Smooth muscle cell (in vitro differentiated cells): ENCODE measurements at regions not wholly inside any gene's neighbourhood (a gene's known extent, or its start where the extent isn't known, plus 50 kb on each side); places are given as distances from the start of the nearest gene placed in this dataset.

Experiments
- DNase-seq: peaks from one replicate; lab custom pipeline; 2025; ENCODE audit not compliant: unreplicated experiment; lab: John Stamatoyannopoulos, UW
- H2AFZ ChIP-seq: fragments of 200-600 bp; sonication (generic); 2 replicates; pipeline ENCODE4 v1.6.0; 2016; ENCODE audit warnings: antibody characterized with exemption, low read depth, mild to moderate bottlenecking
- H3F3A ChIP-seq: fragments of 200-600 bp; sonication (generic); 2 replicates; pipeline ENCODE4 v1.6.0; 2017; ENCODE audit warnings: antibody characterized with exemption, low read depth
- H3K27ac ChIP-seq: fragments of 200-600 bp; sonication (generic); 2 replicates; pipeline ENCODE4 v1.5.1; 2016; ENCODE audit warnings: low read depth, mild to moderate bottlenecking
- H3K27me3 ChIP-seq: fragments of 200-600 bp; sonication (generic); 2 replicates; pipeline ENCODE4 v1.6.1; 2016; ENCODE audit warnings: low read depth, mild to moderate bottlenecking
- H3K36me3 ChIP-seq: fragments of 200-600 bp; sonication (generic); 2 replicates; pipeline ENCODE4 v1.5.1; 2016; ENCODE audit warnings: low read depth
- H3K4me1 ChIP-seq: fragments of 200-600 bp; sonication (generic); 2 replicates; pipeline ENCODE4 v1.5.1; 2016; ENCODE audit warnings: low read depth
- H3K4me2 ChIP-seq: fragments of 200-600 bp; sonication (generic); 2 replicates; pipeline ENCODE4 v1.6.0; 2016; ENCODE audit warnings: mild to moderate bottlenecking
- H3K4me3 ChIP-seq: fragments of 200-600 bp; sonication (generic); 2 replicates; pipeline ENCODE4 v1.5.1; 2016; ENCODE audit warnings: mild to moderate bottlenecking
- H3K79me2 ChIP-seq: fragments of 200-600 bp; sonication (generic); 2 replicates; pipeline ENCODE4 v1.6.0; 2016; ENCODE audit warnings: low read depth, mild to moderate bottlenecking
- H3K9ac ChIP-seq: fragments of 200-600 bp; sonication (generic); 2 replicates; pipeline ENCODE4 v1.6.0; 2016; ENCODE audit warnings: low read depth
- H3K9me3 ChIP-seq: fragments of 200-600 bp; sonication (generic); replicated peaks from 2 replicates; pipeline ENCODE4 v1.5.1; 2016; ENCODE audit warnings: low read depth
- H4K20me1 ChIP-seq: fragments of 200-600 bp; sonication (generic); 2 replicates; pipeline ENCODE4 v1.6.0; 2016; ENCODE audit warnings: low read depth
- CTCF ChIP-seq: fragments of 200-600 bp; sonication (generic); IDR thresholded peaks from 2 replicates; pipeline ENCODE4 v1.5.1; 2017; ENCODE audit warnings: borderline replicate concordance, mild to moderate bottlenecking, antibody characterized with exemption; ENCODE audit not compliant: insufficient read depth, poor library complexity, severe bottlenecking
- WGBS: methylation state at CpG from one replicate; pipeline ENCODE4 v1.1.7; 2016; ENCODE audit warnings: low lambda C conversion rate; 5-methylcytosine and 5-hydroxymethylcytosine counted together

DNA sequence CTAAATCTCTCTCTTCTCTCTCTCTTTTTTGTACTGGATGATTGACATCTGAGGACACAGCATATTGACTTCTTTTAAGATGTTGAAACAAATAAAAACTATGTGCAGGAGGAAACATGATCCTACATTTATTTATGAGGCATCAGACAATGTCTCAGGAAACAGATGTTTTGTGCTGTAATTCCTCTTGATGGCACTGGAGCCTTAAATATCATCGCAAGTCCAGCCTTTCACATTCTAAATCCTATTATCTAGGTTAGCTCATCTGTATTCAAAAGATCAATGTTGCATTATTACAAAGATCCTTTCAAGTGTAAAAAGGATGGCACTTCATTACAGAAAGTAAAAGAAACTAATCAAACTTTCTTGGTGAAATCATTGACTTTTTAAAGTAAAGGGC is 63.9 kb downstream of the MAT2B start:
- Histone ChIP-seq H3K79me2 (no peaks in the 10 kb centered on the region), H3K27me3 (peaks cover 46% of the 10 kb centered on the region), H3K27ac (no peak overlapping the region), H3K9ac (no peak overlapping the region), H4K20me1 (no peaks in the 10 kb centered on the region), H3K4me1 (peaks cover 11% of the 10 kb centered on the region), H3K9me3 (no peaks in the 10 kb centered on the region), H2AFZ (no peak overlapping the region), H3K36me3 (no peaks in the 10 kb centered on the region), H3F3A (no peaks in the 10 kb centered on the region), H3K4me3 (no peak overlapping the region), H3K4me2 (no peak overlapping the region)
- no peak for TF ChIP-seq CTCF
- DNase-seq = no peak
- WGBS = 67% methylated on average over 1 of the region's 1 CpG

DNA sequence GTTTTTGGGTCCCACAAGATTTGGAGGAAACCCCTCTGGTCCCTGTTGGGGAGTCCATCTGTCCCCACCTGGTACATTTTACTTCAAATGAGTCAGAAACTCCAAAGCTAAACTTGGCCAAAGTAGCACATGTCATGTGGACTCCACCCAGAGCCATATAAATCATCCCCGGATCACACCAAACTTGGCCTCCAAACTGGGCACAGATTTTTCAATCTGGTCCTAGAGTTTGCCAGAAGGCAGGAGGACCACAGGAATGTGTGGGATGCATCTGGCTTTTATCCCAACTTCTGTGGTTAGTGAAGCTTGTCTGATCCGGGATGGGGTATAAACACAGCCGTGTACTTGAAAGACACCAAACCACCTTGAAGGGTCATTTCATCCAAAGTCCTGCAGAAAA is 66.3 kb downstream of the MAT2B start:
- DNase-seq = no peak

DNA sequence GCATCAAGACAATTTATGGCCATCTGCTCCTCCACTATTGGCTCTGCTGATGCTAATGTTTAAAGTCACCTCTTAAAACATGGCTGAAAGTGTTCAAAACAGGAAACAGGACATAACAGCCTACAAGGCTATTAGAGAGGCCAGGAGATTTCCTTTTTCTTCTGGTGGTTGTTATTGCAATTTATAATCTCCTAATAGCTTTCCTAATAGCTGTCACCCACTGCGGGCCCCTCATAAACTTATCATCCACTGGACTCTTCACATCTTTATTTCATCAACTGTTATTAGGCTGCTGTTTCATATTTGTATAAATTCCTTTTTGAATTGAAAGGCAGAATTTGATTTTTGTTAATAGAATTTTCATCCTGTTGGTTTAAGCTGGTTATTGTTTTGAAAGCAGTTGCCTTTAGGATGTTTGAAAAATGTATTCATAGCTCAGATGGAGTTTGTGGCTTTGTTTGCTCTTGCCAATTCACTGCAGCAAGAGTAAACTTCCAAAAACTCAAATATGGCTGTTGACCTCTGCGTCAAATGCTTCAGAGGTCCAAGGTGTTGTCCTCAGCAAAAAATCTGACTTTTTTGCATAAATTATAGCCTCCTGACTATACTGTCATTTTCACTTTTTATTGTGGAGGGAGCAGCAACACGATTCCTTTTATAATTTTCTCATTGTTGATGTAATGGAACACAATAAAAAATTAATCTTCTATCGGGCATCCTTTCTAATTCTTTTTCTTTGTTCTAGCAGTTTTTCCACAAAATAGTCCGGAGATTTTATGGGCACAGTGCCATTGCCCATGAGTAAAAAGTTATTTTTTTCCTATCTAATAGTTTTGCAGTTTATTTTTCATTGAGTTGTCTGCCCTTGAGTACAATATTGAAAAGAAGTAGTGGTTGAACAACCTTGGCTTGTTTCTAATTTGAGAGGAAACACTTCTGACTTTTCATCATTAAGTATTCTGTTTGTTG is 69.3 kb downstream of the MAT2B start:
- WGBS = 87% methylated on average over 5 of the region's 5 CpGs

More for the DNA sequence above, 66.3 kb downstream of the MAT2B start:
- Histone ChIP-seq H3K9ac (no peak overlapping the region), H3K4me2 (no peak overlapping the region), H3K9me3 (no peaks in the 10 kb centered on the region), H3K79me2 (no peaks in the 10 kb centered on the region), H4K20me1 (no peaks in the 10 kb centered on the region), H3K4me1 (no peaks in the 10 kb centered on the region), H2AFZ (no peak overlapping the region), H3F3A (no peaks in the 10 kb centered on the region), H3K4me3 (no peak overlapping the region), H3K27ac (no peak overlapping the region), H3K36me3 (no peaks in the 10 kb centered on the region), H3K27me3 (peaks cover 33% of the 10 kb centered on the region)
- WGBS = 16% methylated on average over 3 of the region's 3 CpGs
- TF ChIP-seq CTCF = no peak

More for the DNA sequence above, 69.3 kb downstream of the MAT2B start:
- Histone ChIP-seq H3K4me1 (no peaks in the 10 kb centered on the region), H3K36me3 (no peaks in the 10 kb centered on the region), H3K27ac (no peak overlapping the region), H3K79me2 (no peaks in the 10 kb centered on the region), H3K4me3 (no peak overlapping the region), H3K27me3 (peaks cover 10% of the 10 kb centered on the region), H3K9me3 (no peaks in the 10 kb centered on the region), H3K4me2 (no peak overlapping the region), H3K9ac (no peak overlapping the region), H4K20me1 (no peaks in the 10 kb centered on the region), H2AFZ (no peak overlapping the region), H3F3A (no peaks in the 10 kb centered on the region)
- no peak for DNase-seq
- no peak for TF ChIP-seq CTCF
